BLaER1 treated with 17β-estradiol and CSF1 and Interleukin-3, amounts not matched to agents 10 nM and 100 nM (cell line): ENCODE measurements at regions not wholly inside any gene's neighbourhood (a gene's known extent, or its start where the extent isn't known, plus 50 kb on each side); places are given as distances from the start of the nearest gene placed in this dataset.

ENCODE experiments used
- H3K27ac ChIP-seq, 11 experiments: shearing (Covaris generic); formaldehyde crosslinking; 2 replicates each; pipeline ENCODE4 v1.8.1; 2022
- H3K27me3 ChIP-seq, 11 experiments: shearing (Covaris generic); formaldehyde crosslinking; 2 replicates each; pipeline ENCODE4 v1.8.1; 2022
- H3K36me3 ChIP-seq, 11 experiments: shearing (Covaris generic); formaldehyde crosslinking; 2 replicates each; pipeline ENCODE4 v1.8.1; 2022
- H3K4me1 ChIP-seq, 10 experiments: shearing (Covaris generic); formaldehyde crosslinking; 2 replicates each; pipeline ENCODE4 v1.8.1; 2022
- H3K4me2 ChIP-seq, 11 experiments: shearing (Covaris generic); formaldehyde crosslinking; 2 replicates each; pipeline ENCODE4 v1.8.1; 2022
- H3K4me3 ChIP-seq, 10 experiments: shearing (Covaris generic); formaldehyde crosslinking; 2 replicates each; pipeline ENCODE4 v1.8.1; 2022
- H3K9ac ChIP-seq, 11 experiments: shearing (Covaris generic); formaldehyde crosslinking; 2 replicates each; pipeline ENCODE4 v1.8.1; 2022
- H3K9me3 ChIP-seq, 11 experiments: shearing (Covaris generic); formaldehyde crosslinking; replicated peaks in 1 of 11; 2 replicates each; pipeline ENCODE4 v1.8.1; 2022
- H4K20me1 ChIP-seq, 11 experiments: shearing (Covaris generic); formaldehyde crosslinking; 2 replicates each; pipeline ENCODE4 v1.8.1; 2022
- Cebpa-rat ChIP-seq, 11 experiments: shearing (Covaris generic); IDR thresholded peaks; 2 replicates each; pipeline ENCODE4 v1.8.1; 2022

GRCh38 chr12:113766131-113766878 lies 199.8 kb downstream of the RBM19 start:
- Histone ChIP-seq H3K4me2 (no peak overlapping the region; a peak in 1 of 22 replicates), H3K4me1 (peaks cover 0 to 19% (median 12%) of the 10 kb centered on the region in 10 experiments; a peak in 13 of 20 replicates), H4K20me1 (no peaks in the 10 kb centered on the region; a peak in 1 of 22 replicates), H3K27me3 (no peaks in the 10 kb centered on the region), H3K9me3 (no peaks in the 10 kb centered on the region), H3K27ac (no peak overlapping the region), H3K9ac (no peak overlapping the region), H3K4me3 (no peak overlapping the region), H3K36me3 (no peaks in the 10 kb centered on the region)
- TF ChIP-seq Cebpa-rat (IDR thresholded peaks at IDR 0.05) = no peak

- H3K36me3 ChIP-seq = no peaks in the 10 kb centered on the region
- H3K4me2 ChIP-seq = no peak overlapping the region
- no peak overlapping the region for H3K27ac ChIP-seq
- H4K20me1 ChIP-seq = no peaks in the 10 kb centered on the region; a peak in 1 of 22 replicates
- no peak overlapping the region for H3K9ac ChIP-seq
- TF ChIP-seq Cebpa-rat (IDR thresholded peaks at IDR 0.05) = no peak
- no peaks in the 10 kb centered on the region for H3K9me3 ChIP-seq
- H3K4me1 ChIP-seq = peaks cover 0 to 19% (median 12%) of the 10 kb centered on the region in 10 experiments; a peak in 13 of 20 replicates
- no peak overlapping the region for H3K4me3 ChIP-seq
- H3K27me3 ChIP-seq = no peaks in the 10 kb centered on the region
These were observed 201.5 kb downstream of the RBM19 start for GRCh38 chr12:113764661-113765060.

- Histone ChIP-seq H3K4me1 (peaks cover 0 to 30% (median 23%) of the 10 kb centered on the region in 10 experiments; a peak in 15 of 20 replicates), H3K9me3 (peaks cover 0 to 5% (median 0%) of the 10 kb centered on the region in 11 experiments; a peak in 2 of 22 replicates), H3K4me2 (peak overlapping the region in 9 of 11 experiments; percentile 35 to 71 (median 51); a peak in 16 of 22 replicates), H3K27me3 (no peaks in the 10 kb centered on the region), H3K27ac (no peak overlapping the region), H3K36me3 (no peaks in the 10 kb centered on the region), H4K20me1 (no peaks in the 10 kb centered on the region), H3K4me3 (no peak overlapping the region), H3K9ac (no peak overlapping the region)
- no peak for TF ChIP-seq Cebpa-rat (IDR thresholded peaks at IDR 0.05)
These were observed 203.0 kb downstream of the RBM19 start for GRCh38 chr12:113762882-113763816.

GRCh38 chr12:113762155-113762881 lies 203.8 kb downstream of the RBM19 start:
- Histone ChIP-seq H3K4me1 (peaks cover 0 to 38% (median 27%) of the 10 kb centered on the region in 10 experiments; a peak in 15 of 20 replicates), H3K4me2 (peak overlapping the region in 9 of 11 experiments; percentile 35 to 71 (median 54); a peak in 17 of 22 replicates), H3K27me3 (no peaks in the 10 kb centered on the region), H3K9ac (peak overlapping the region in 1 of 11 experiments; percentile 39; a peak in 1 of 22 replicates), H3K36me3 (no peaks in the 10 kb centered on the region), H4K20me1 (no peaks in the 10 kb centered on the region), H3K9me3 (peaks cover 0 to 5% (median 0%) of the 10 kb centered on the region in 11 experiments; a peak in 2 of 22 replicates), H3K27ac (no peak overlapping the region), H3K4me3 (no peak overlapping the region)
- TF ChIP-seq Cebpa-rat (IDR thresholded peaks at IDR 0.05) = no peak

- Histone ChIP-seq H3K36me3 (no peaks in the 10 kb centered on the region), H3K9me3 (peaks cover 0 to 5% (median 0%) of the 10 kb centered on the region in 11 experiments; a peak in 2 of 22 replicates), H3K4me2 (peak overlapping the region in 8 of 11 experiments; percentile 39 to 70 (median 60); a peak in 13 of 22 replicates), H3K4me3 (no peak overlapping the region), H4K20me1 (no peaks in the 10 kb centered on the region), H3K4me1 (peaks cover 0 to 38% (median 27%) of the 10 kb centered on the region in 10 experiments; a peak in 15 of 20 replicates), H3K27ac (no peak overlapping the region), H3K27me3 (no peaks in the 10 kb centered on the region), H3K9ac (no peak overlapping the region)
- no peak for TF ChIP-seq Cebpa-rat (IDR thresholded peaks at IDR 0.05)
These were observed 207.0 kb downstream of the RBM19 start for GRCh38 chr12:113759135-113759534.

- Histone ChIP-seq H3K9me3 (peaks cover 0 to 5% (median 0%) of the 10 kb centered on the region in 11 experiments; a peak in 2 of 22 replicates), H3K27me3 (no peaks in the 10 kb centered on the region), H3K4me2 (peak overlapping the region in 9 of 11 experiments; percentile 24 to 70 (median 56); a peak in 19 of 22 replicates), H3K4me1 (peaks cover 0 to 38% (median 27%) of the 10 kb centered on the region in 10 experiments; a peak in 15 of 20 replicates), H3K9ac (no peak overlapping the region), H3K4me3 (no peak overlapping the region), H3K36me3 (no peaks in the 10 kb centered on the region), H4K20me1 (no peaks in the 10 kb centered on the region), H3K27ac (no peak overlapping the region)
- TF ChIP-seq Cebpa-rat (IDR thresholded peaks at IDR 0.05) = no peak
These were observed 207.8 kb downstream of the RBM19 start for GRCh38 chr12:113758165-113758924.

- Histone ChIP-seq H4K20me1 (no peaks in the 10 kb centered on the region), H3K27me3 (no peaks in the 10 kb centered on the region), H3K4me3 (no peak overlapping the region), H3K9ac (no peak overlapping the region), H3K36me3 (no peaks in the 10 kb centered on the region), H3K27ac (no peak overlapping the region), H3K9me3 (peaks cover 0 to 5% (median 0%) of the 10 kb centered on the region in 11 experiments; a peak in 2 of 22 replicates), H3K4me2 (peak overlapping the region in 5 of 11 experiments; percentile 53 to 70 (median 68); a peak in 5 of 22 replicates), H3K4me1 (peaks cover 0 to 30% (median 19%) of the 10 kb centered on the region in 10 experiments; a peak in 15 of 20 replicates)
- no peak for TF ChIP-seq Cebpa-rat (IDR thresholded peaks at IDR 0.05)
These were observed 208.7 kb downstream of the RBM19 start for GRCh38 chr12:113757221-113758002.
